GM18508 (cell line): ENCODE measurements at regions not wholly inside any gene's neighbourhood (a gene's known extent, or its start where the extent isn't known, plus 50 kb on each side); places are given as distances from the start of the nearest gene placed in this dataset.

Source experiments
- ATAC-seq: cut with Tn5 transposase; IDR thresholded peaks from one replicate; pipeline ENCODE4 v1.9.1; 2021; ENCODE audit warnings: moderate number of reproducible peaks; ENCODE audit not compliant: insufficient read depth, unreplicated experiment

GRCh38 chr12:107336695-107337094 lies 243.3 kb upstream of the CRY1 start:
- no peak for ATAC-seq

DNA sequence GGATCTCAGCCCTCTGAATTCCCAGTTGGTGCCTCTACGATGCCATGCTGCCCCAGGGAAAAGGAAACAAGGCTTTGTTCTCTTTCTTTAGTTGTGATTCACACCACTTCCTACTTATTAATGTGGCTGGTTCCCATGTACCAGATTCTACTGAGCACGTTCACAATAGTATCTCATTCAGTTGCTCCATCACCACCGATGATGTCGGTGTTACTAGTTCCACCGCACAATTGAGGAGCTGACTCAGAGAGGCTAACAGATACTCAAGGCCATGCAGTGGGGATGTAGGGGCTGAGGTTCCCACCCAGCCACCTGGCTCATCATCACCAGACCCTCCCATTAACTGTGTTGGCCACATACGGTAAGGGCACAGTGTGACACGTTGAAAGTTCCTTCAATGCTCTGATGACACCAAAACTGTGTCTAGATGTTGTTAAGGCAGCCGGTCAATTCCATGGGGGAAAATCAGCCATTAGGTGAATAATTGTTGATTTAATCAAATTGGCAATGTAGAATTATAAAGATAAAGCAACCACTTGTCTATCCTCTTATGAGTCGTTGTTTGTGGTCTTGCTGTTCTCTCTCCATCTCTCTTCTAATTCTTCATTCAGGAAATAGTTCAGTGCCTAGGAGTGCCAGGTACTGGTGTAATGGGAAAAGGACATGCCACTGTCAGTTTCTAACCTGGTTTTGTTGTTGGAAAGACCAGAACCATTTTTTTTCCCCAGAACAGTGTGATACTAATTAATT lies 244.2 kb upstream of the CRY1 start:
- no peak for ATAC-seq

DNA sequence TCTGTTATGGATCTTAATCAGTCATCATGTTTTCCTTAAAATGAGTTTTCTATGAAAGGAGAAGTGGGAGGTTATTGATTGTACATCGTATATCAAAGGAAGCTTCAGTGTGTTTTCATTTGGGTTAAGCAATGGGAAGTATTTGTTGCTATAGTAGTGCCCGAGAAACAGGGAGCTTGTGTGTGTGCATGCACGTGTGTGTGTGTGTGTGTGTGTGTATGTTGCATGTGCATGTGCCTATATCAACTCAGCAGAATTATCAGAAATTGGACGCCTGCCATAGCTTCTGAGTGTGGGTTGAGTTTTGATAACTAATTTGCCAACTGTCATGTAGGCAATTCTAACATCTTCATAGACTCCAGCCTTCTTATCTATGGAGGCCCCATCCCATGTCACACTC lies 246.1 kb upstream of the CRY1 start:
- no peak for ATAC-seq

- ATAC-seq, result no peak
These were observed 246.6 kb upstream of the CRY1 start for GRCh38 chr12:107339932-107340331.

DNA sequence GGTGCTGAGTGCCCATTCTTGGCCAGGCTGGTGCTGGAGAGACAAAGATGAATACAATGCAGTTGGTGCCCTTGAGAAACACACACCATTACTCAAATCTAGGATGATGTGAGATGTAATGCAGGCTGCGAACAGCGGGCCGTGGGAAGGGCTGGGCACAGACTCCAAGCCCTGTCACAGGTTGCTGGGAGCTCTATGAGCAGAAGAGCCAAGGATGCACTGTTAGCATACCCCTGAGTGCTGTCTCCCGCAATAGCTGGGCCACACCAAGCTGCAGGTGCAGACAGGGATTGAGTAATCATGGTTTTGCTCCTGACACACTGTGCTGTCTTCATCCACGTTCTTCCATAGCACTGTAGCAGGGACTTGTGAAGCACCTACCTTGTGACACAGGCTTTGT lies 247.5 kb upstream of the CRY1 start:
- no peak for ATAC-seq

DNA sequence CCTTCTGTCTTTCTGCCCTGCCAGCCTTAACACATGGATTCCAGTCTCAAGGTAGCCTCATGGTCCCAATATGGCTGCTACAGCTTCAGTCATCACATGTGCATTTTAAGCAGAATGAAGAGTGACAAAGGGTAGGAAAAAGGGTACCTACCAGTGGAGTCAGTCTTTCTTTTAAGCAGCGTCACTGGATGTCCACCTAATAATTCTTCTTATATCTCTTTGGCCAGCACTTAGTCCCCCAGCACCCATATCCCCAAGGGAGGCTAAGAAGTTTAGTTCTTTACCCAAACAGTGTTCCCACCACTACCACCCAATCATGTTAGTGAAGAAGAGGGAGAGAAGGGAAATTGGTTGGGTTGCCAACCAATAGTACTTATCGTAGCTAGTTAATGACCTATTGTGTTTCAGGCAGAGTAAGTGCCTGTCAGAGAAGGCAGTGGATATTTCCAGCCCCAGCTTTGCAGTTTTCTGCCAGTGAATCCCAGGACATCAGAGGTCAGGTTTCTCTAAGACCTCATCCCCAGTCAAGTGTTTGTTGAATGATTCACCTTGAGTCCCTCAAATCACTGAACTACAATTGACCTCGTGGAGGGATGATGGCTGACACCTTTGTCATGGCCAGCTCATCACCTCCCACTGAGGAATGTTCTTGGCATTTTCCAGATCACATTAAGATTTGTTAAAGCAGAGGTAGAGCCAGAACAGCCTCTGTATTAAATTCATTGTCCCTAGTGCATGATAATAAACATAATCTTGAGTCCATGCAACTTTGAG lies 250.9 kb upstream of the CRY1 start:
- ATAC-seq, result no peak

DNA sequence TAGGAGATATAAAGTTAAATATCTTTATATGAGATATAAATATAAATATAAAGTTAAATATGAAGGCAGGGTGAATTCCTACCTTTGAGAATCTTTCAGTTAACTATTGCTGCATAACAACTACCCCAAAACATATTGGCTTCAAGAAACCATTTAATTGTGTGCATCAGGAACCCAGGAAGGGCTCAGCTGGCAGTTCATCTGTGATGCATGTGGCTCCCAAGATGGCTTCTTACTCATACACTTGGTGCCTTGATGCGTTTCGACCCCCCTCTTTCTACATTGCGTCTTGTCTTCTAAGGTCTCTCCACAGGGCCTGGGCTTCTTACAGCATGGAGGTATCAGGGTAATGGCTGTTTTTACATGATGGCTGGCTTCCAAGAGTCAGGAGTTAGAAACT lies 253.9 kb upstream of the CRY1 start:
- ATAC-seq, result no peak

- ATAC-seq, result no peak
These were observed 255.8 kb upstream of the CRY1 start for GRCh38 chr12:107349008-107349747.

GRCh38 chr12:107349839-107350238 lies 256.5 kb upstream of the CRY1 start:
- ATAC-seq, result no peak

- ATAC-seq, result no peak
These were observed 257.8 kb upstream of the CRY1 start for GRCh38 chr12:107351109-107351508.

DNA sequence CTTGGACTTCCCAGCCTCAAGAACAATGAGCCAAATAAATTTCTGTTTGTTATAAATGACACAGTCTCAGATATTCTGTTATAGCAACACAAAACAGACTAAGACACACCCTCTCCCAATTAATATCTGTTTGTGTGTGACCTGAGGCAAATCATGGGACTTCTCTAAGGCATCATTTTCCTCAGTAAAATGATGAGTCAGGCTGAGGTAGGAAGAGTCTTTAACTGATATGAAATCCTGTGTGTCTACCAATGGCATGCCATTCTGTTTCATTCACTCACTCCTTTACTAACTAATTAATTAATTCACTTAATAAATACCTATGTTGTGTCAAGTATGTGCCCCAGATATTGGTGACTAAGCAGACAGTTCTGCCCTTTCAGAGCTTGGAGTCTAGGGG lies 258.4 kb upstream of the CRY1 start:
- ATAC-seq, result no peak

DNA sequence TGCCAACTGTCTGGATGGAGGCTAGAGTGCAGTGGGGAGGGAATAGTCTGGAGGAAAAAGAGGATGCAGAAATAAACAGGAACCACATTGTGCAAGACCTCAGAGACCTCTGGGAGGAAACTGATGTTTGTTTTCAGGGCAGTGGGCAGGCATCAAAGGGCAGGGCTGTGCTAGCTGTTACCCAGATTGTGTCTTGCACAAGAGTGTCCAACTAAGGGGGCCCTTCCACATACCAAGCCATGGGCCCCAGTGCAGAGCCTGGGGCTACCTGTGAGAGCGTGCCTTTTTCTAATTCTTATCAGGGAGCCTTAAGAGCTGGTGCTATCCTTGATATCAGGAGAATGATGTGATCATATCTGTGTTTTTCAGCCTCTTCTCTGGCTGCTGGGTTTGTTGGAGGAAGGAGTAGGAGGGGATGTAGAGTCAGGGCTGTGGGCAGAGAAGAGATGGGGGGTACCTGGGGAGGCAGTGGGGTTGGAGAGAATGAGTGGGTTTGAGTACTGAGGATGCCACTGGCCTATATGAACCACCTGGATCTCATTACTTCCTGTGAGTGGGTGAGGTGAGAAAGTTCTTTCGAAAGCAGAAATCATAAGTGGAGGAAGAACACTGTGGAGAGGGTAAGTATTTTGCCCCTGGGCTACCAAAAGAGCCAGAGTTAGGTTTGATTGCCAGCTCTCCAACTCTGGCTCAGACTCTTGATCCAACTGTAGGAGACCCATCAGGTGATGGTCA lies 259.2 kb upstream of the CRY1 start:
- ATAC-seq, result no peak

DNA sequence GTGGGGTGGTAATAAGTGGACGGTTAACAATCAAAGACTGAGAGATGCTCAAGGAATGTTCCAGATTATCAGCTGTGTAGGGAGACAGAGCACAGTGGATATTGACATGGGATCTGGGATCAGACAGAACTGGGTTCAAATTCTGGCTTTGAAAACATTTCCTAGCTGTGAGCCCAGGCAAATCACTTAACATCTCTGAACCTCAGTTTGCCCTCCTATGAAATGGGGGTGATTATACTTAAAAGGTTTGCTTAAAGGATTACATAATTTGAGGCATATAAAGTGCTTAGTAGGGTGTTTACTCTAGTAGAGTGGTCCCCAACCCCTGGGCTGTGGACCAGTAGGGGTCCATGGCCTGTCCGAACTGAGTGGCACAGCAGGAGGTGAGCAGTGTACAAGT lies 260.0 kb upstream of the CRY1 start:
- ATAC-seq, result no peak

DNA sequence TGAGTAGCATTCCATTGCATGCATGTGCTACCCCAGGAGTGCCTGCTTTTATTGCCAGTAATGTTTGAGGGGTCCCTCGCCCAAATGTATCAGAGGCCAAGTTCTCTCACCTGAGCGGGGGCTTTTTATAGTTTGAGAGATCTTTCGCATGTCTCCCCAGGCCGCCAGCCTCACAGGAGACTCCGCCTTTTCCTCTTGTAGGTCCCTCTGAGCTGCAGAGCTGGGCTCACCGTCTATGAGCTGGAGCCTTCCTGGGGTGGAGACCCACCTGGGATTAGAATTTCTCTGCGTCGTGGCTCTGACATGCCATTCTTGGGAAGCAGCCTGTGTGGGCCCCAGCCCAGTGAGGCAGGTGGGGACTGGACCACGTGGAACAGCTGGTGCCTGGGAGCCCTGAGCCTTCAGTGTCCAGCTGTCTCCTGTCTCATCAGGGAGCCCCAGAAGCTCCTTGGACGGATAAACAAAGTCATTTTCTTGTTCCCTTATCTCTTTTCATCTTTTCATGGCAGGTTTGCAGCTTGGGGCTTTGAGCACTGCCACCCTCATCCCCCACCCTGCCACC lies 261.7 kb upstream of the CRY1 start:
- ATAC-seq, result no peak

GRCh38 chr12:107355612-107356011 lies 262.3 kb upstream of the CRY1 start:
- ATAC-seq, result no peak

GRCh38 chr12:107356266-107356936 lies 263.1 kb upstream of the CRY1 start:
- no peak for ATAC-seq

DNA sequence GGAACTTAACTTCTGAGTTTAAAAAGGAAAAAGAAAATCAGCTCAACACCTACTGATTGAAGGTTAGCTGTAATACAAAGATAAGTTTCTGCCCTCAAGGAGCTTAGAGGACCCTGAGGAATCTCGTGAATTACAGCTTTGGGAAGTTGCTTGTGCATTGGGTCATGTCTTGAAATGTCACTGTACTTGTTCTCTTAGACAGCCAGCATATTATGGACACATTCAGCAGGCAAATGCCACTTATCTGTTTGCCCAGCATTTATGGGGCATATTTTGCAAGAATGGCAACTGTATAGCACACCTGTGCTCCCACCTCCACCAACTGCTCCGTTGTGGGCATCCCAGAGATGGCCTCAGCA lies 263.6 kb upstream of the CRY1 start:
- ATAC-seq, result no peak

GRCh38 chr12:107359382-107359781 lies 266.0 kb upstream of the CRY1 start:
- no peak for ATAC-seq

GRCh38 chr12:107360033-107360432 lies 266.7 kb upstream of the CRY1 start:
- ATAC-seq, result no peak

DNA sequence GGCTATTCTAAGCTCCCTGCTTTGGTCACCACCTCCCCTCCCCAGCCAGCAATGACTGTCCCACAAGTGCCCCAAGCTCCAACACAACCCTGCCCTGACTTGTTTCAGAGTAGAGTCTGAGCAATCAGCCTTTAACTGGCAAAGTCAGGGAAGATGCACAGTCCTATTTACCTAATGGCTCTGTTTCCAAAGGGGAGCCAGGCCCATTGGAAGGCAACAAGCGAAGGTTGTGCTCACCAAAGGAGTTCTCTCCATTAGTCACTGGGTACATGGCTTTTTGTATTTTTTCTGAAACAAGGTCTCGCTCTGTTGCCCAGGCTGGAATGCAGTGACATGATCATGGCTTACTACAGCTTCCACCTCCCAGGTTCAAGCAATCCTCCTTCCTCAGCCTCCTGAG lies 267.1 kb upstream of the CRY1 start:
- ATAC-seq, result no peak
